ENCODE measurements at regions not wholly inside any gene's neighbourhood (a gene's known extent, or its start where the extent isn't known, plus 50 kb on each side); places are given as distances from the start of the nearest gene placed in this dataset.

GRCh38 chr12:13587721-13588390 is 391.3 kb downstream of the EMP1 start:
- Histone ChIP-seq H3K9me3 (ENCODE audit: control insufficient read depth, insufficient read depth, low read length) (no peaks in the 10 kb centered on the region), H3K23ac (ENCODE audit: low read depth, low read length) (no peak overlapping the region), H2AK9ac (replicated peaks; ENCODE audit: low read depth, low read length, poor library complexity) (no peak overlapping the region), H2BK5ac (ENCODE audit: low read depth, low read length, poor library complexity, severe bottlenecking) (no peak overlapping the region), H3K27me3 (ENCODE audit: control insufficient read depth, insufficient read depth, low read length) (no peaks in the 10 kb centered on the region), H3K36me3 (ENCODE audit: control insufficient read depth, insufficient read depth, low read length) (no peaks in the 10 kb centered on the region), H3K14ac (replicated peaks; ENCODE audit: low read depth, low read length) (no peak overlapping the region), H2AFZ (replicated peaks; ENCODE audit: low read length, poor library complexity) (no peak overlapping the region), H3K9me1 (ENCODE audit: insufficient read depth, low read length) (no peaks in the 10 kb centered on the region), H3K4me1 (ENCODE audit: control insufficient read depth, insufficient read depth, low read length) (no peaks in the 10 kb centered on the region), H3K27ac (ENCODE audit: insufficient read depth, low read length) (no peak overlapping the region), H3K18ac (ENCODE audit: low read depth, low read length) (no peak overlapping the region), H4K91ac (ENCODE audit: insufficient read depth, low read depth, low read length) (no peak overlapping the region), H2AK5ac (ENCODE audit: low read depth, low read length) (no peak overlapping the region), H2BK20ac (ENCODE audit: low read depth, low read length) (no peak overlapping the region), H2BK15ac (ENCODE audit: low read depth, low read length) (no peak overlapping the region), H3K9ac (ENCODE audit: low read depth, low read length) (no peak overlapping the region), H3K4me3 (ENCODE audit: insufficient read depth, low read depth, low read length) (no peak overlapping the region), H4K20me1 (ENCODE audit: insufficient read depth, low read length) (no peaks in the 10 kb centered on the region), H3K56ac (ENCODE audit: extremely low read depth, insufficient read depth, low read length) (no peak overlapping the region), H3K79me1 (ENCODE audit: low read depth in 1 of 2, low read length in 2 of 2) (no peaks in the 10 kb centered on the region), H3K4me2 (ENCODE audit: low read depth, low read length) (no peak overlapping the region), H2BK120ac (ENCODE audit: low read depth, low read length) (no peak overlapping the region), H3K4ac (ENCODE audit: low read depth, low read length) (no peak overlapping the region), H4K8ac (ENCODE audit: low read depth in 2 of 2, low read length in 2 of 2) (no peak overlapping the region), H4K5ac (ENCODE audit: low read depth, low read length) (no peak overlapping the region)
- dilution Hi-C loops (cut with HindIII; ENCODE audit: low sequenced_read_pairs, unreplicated experiment), result no loop called here
- ChIA-PET POLR2A (ENCODE audit: unreplicated experiment) (no interaction called here), CTCF (no interaction called here)
- ATAC-seq (ENCODE audit: low read depth), result no peak
- intact Hi-C loops (cut with micrococcal nuclease), result no loop called here
- no CpG with 5 or more reads among the region's 5 CpGs for WGBS, 2 experiments (ENCODE audit: extremely low coverage in 2 of 2, insufficient read length in 1 of 2)
- DNase-seq, result no peak
- in situ Hi-C loops (cut with MboI; ENCODE audit: low sequenced_read_pairs), result no loop called here
- no TSS peak for BruUV-seq (replicated peaks)
- TF ChIP-seq RCOR1 (IDR thresholded peaks at IDR 0.05; ENCODE audit: insufficient replicate concordance, low read length) (no peak), CEBPB (IDR thresholded peaks at IDR 0.05; ENCODE audit: low read depth, low read length) (no peak), MXI1 (IDR thresholded peaks at IDR 0.05; ENCODE audit: borderline replicate concordance, low read depth, low read length) (no peak)

Data from IMR-90 (cell line).